Effector CD4-positive, alpha-beta T cell (primary cell): ENCODE measurements at regions not wholly inside any gene's neighbourhood (a gene's known extent, or its start where the extent isn't known, plus 50 kb on each side); places are given as distances from the start of the nearest gene placed in this dataset.
"Not testable (repeated sequence)": the region's sequence is repeated elsewhere in the genome, so short reads cannot be mapped to it uniquely, and the experiment has no call there.

Experiments
- DNase-seq: peaks from one replicate; pipeline ENCODE4 v3.0.0-alpha.2; 2020

- DNase-seq: no peak
These were observed 68.8 kb upstream of the DLG1 start for GRCh38 chr3:197367081-197367780.

DNA sequence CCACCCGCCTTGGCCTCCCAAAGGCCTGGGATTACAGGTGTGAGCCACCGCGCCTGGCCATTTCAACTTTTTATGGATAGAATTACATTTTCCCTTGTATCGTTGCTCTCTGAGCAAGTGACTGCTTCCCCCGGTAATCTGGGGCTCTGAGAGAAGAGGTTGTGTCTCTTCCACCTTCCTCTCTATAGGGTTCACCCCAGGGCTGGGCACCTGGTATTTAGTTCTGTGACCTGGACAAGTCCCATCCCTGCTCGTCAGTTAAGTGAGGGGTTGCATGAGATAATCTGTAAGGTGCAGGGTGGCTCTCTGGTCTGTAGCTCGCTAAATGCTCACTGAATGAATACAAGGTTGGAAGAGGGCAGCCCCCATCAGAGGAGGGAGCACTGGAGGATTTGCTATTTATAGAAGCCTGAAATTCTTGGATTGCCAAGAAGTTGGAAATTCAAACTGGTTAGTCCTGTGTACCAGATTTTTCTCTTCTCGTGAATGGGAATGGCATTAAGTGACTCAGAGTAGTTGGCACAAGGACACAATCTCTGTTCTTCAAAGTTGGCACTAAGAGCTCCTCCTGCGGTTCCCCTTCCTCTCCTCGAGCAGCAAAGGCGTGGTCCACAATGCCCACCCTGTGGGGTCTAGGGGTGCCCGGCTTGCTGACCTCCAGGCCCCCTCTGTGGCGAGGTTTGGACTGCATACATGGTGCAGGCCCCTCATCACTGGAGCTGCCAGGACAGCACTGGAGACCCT lies 68.1 kb upstream of the DLG1 start:
- DNase-seq: no peak

DNA sequence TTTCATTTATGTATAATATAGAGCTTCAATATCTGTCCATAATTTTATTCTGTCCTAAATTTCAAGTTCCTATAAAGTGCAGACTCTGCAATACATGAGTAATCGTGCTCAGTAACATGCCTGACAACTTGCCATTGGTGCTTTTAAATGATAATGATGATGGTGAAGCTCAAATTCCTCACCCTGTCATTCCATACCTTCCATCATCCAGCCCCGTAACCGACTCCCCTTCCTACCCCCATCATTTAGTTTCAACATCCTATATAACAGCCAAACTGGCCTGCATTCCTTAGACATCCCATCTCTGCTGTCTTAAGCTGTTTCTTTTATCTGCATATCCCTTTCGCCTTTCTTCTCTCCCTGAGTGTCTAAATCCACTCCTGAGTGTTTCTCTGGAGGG lies 67.2 kb upstream of the DLG1 start:
- no peak for DNase-seq

DNA sequence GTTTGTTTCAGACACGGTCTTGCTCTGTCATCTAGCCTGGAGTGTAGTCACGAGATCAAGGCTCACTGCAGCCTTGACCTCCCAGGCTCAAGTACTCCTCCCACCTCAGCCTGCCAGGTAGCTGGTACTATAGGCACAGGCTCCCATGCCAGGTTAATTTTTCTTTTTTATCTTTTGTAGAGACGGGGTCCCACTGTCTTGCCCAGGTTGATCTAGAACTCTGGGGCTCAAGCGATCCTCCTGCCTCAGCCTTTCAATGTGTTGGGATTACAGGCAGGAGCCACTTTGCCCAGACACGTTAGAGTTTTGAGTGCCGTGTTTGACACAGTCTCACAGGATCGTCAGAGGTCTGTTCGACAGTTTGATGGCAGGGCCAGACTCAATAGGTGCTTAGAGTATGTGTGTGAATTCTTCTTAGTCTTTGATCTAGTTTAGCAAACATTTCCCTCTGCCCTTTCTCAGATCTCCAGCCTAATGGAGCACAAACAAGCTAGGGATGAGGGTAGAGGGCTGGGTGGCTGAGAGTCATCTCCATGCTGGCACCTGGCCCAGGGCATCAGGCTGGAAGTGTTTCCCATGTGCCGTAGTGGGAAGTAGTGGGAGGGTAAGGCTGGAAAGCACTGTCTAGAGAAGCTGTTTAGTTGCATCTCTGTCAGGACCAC lies 66.1 kb upstream of the DLG1 start:
- DNase-seq: no peak

GRCh38 chr3:197363553-197364409 lies 65.4 kb upstream of the DLG1 start:
- no peak for DNase-seq

DNA sequence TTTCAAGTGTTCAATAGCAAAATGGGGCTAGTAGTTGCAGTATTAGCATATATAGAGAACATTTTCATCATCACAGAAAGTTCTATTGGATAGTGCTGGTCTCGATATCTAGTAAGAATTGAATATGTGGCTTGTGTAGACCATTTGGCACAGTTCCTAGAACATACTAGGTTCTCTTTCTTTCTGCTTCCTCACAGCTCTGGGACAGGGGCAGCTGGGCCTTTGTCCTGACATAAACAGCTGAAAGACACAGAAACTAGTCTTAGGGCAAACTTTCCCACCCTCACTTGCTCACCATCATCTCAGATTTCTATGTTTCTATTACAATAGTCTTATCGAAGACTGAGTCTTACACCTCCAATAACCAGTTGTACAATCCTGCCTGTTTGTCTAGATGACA lies 63.7 kb upstream of the DLG1 start:
- no peak for DNase-seq

GRCh38 chr3:197360095-197360494 lies 61.7 kb upstream of the DLG1 start:
- not testable (repeated sequence) for DNase-seq

DNA sequence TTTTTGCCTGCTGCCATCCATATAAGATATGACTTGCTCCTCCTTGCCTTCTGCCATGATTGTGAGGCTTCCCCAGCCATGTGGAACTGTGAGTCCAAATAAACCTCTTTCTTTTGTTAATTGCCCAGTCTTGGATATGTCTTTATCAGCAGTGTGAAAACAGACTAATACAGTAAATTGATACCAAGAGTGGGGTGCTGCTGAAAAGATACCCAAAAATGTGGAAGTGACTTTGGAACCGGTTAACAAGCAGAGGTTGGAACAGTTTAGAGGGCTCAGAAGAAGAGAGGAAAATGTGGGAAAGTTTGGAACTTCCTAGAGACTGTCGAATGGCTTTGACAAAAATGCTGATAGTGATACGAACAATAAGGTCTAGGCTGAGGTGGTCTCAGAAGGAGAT lies 61.1 kb upstream of the DLG1 start:
- DNase-seq: not testable (repeated sequence)

DNA sequence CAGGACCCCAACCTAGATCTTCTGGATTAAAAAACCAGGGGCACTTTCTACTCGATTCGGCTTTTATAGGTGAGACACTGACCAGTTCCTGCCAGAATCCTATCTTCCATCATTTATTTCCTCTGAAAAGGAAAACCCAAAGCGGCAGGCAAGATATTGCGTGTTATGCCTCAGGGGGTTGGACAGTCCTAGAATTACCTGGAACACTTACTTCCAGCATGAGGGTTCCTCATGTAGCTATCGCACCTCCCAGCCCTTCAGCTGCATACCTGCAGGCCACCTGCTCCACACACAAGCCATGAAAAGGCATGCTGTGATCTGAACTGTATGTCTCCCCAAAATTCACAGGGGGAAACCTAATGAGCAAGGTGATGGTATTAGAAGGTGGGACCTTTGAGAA lies 58.3 kb upstream of the DLG1 start:
- DNase-seq: no peak

- DNase-seq: no peak
These were observed 57.9 kb upstream of the DLG1 start for GRCh38 chr3:197356275-197356674.

DNA sequence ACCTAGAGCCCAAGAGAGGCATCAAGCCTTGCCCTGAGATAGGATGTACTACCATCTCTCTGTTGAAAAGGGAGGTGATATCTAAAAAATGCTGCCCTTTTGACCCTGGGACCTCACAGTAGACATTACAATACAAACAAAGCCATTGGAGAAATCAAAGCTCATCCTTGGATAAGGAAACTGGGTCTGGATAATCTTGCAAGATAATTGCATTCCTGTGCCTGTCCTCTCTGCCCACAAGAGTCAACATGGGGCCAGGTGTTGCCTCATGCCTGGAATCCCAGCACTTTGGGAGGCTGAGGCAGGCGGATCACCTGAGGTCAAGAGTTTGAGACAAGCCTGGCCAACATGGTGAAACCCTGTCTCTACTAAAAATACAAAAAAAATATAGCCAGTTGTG lies 57.3 kb upstream of the DLG1 start:
- DNase-seq: no peak

GRCh38 chr3:197354568-197355001 lies 56.2 kb upstream of the DLG1 start:
- no peak for DNase-seq

DNA sequence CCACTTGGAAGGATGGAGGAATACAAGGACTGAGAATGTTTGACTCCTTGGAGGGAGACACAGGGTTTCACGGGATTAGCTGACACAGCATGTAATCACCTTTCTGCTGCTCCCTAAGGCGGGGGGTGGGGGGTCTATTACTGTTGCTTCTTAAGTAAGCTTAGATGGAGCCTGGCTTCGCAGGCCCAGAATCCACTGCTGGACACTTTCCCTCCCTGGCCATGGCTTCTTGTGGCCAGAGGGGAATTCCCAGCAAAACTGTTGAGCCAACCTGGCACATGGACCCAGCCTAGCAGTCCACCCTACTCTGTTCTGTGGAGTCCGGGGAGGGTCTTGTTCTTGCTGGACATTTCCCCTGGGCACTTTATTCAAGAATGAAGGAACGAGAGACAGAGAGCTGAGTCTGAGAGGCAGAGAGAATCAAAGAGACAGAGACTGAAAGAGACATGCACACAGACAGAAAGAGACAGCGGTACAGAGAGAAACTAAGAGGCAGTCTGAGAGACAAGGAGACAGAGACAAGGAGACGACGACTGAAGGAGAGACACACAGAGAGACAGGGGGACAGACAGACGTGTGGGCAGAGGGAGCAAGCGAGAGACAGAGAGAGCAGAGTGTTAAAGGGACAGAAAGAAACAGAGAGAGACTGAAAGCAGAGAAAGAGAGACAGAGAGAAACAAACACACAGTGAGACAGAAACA lies 55.6 kb upstream of the DLG1 start:
- DNase-seq: no peak

GRCh38 chr3:197353001-197353866 lies 54.8 kb upstream of the DLG1 start:
- DNase-seq: no peak

DNA sequence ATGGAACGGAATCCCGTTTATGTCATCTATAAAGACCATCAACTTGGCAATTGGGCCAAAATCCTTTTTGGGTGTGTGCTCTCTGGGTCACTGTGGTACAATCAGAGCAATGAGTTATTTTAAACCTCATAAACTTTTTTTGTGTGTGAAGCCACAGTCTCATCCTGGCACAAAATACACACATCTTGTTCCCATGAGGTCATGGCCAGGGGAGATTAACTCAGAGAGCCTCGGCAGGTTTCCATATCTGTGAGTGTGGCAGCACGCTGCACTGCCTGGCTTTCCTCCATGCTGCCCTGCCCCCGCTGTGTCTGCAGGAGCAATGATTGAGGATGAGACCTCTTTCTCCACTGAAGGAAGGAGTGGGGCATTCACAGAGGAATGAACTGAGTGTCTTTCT lies 54.0 kb upstream of the DLG1 start:
- no peak for DNase-seq

DNA sequence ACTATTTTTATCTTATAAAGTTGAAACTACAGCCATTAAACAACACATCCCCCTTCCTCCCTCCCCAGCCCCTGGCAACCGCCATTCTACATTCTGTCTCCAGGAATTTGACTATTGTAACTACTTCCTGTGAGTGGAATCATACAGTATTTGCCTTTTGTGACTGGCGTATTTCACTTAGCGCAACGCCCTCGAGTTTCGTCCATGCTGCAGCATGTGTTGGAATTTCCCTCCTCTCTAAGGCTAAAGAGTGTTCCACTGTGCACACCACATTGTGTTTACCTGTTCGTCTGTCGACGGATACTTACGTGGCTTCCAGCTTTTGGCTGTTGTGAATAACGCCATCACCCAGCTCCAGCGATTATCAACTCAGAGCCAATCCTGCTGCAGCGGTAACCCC lies 52.0 kb upstream of the DLG1 start:
- DNase-seq: no peak

DNA sequence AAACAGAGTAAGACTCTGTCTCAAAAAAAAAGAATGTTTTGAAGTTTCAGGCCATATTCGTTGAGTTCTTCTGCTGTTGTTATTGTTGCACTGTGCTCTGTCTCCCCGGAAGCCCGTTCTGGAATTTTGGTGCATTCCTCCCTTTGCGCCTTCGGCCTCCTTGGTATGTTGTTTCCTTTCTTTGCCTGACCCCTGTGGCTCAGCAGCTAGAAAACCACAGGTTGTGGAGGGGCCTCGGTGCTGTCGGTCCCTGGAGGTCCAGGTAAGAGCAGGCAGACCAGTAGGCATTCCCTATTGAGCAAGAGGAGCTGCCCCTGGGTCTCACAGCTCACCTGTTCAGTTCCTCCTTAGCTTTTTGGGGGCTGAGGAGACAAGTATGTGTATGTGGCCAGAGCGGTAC lies 51.0 kb upstream of the DLG1 start:
- no peak for DNase-seq
